ENCODE measurements at regions not wholly inside any gene's neighbourhood (a gene's known extent, or its start where the extent isn't known, plus 50 kb on each side); places are given as distances from the start of the nearest gene placed in this dataset.

- Mint-ChIP-seq H3K9me3 (no peaks in the 10 kb centered on the region), H3K4me3 (no peak overlapping the region), H3K27ac (no peak overlapping the region), H3K27me3 (ENCODE audit: low read depth in 2 of 2) (no peaks in the 10 kb centered on the region), H3K36me3 (no peaks in the 10 kb centered on the region), H3K4me1 (no peaks in the 10 kb centered on the region)
- Histone ChIP-seq H3K27me3 (ENCODE audit: control insufficient read depth, insufficient read depth, low read length) (no peaks in the 10 kb centered on the region), H3K9me3 (ENCODE audit: control insufficient read depth, insufficient read depth, low read length) (no peaks in the 10 kb centered on the region), H3K4me3 (ENCODE audit: low read length) (no peak overlapping the region), H3K36me3 (ENCODE audit: control insufficient read depth, insufficient read depth, low read length) (no peaks in the 10 kb centered on the region), H3K4me1 (ENCODE audit: control insufficient read depth, insufficient read depth, low read length) (no peaks in the 10 kb centered on the region), H3K27ac (ENCODE audit: low read length) (no peak overlapping the region)
- ATAC-seq = no peak
- DNase-seq = no peak
- no peak for TF ChIP-seq CTCF (IDR thresholded peaks at IDR 0.05)
- WGBS (ENCODE audit: insufficient coverage) = 83% methylated on average over 4 of the region's 4 CpGs
- intact Hi-C loops (cut with micrococcal nuclease) = no loop called here
Measured at GRCh38 chr11:115676206-115676605, 172.0 kb upstream of the CADM1 start.

- H3K9me3 Mint-ChIP-seq = no peaks in the 10 kb centered on the region
- DNase-seq = no peak
- no peak for TF ChIP-seq CTCF (IDR thresholded peaks at IDR 0.05)
- H3K27ac Mint-ChIP-seq = no peak overlapping the region
- intact Hi-C loops (cut with micrococcal nuclease) = no loop called here
- Histone ChIP-seq H3K4me3 (ENCODE audit: low read length) (no peak overlapping the region), H3K27ac (ENCODE audit: low read length) (no peak overlapping the region), H3K4me1 (ENCODE audit: control insufficient read depth, insufficient read depth, low read length) (no peaks in the 10 kb centered on the region), H3K9me3 (ENCODE audit: control insufficient read depth, insufficient read depth, low read length) (no peaks in the 10 kb centered on the region), H3K36me3 (ENCODE audit: control insufficient read depth, insufficient read depth, low read length) (no peaks in the 10 kb centered on the region), H3K27me3 (ENCODE audit: control insufficient read depth, insufficient read depth, low read length) (no peaks in the 10 kb centered on the region)
- H3K4me3 Mint-ChIP-seq = no peak overlapping the region
- no peaks in the 10 kb centered on the region for H3K27me3 Mint-ChIP-seq (ENCODE audit: low read depth in 2 of 2)
- no peaks in the 10 kb centered on the region for H3K4me1 Mint-ChIP-seq
- no peak for ATAC-seq
- WGBS (ENCODE audit: insufficient coverage) = 93% methylated on average over 10 of the region's 14 CpGs
- no peaks in the 10 kb centered on the region for H3K36me3 Mint-ChIP-seq
Measured at GRCh38 chr11:115674937-115675544, 170.8 kb upstream of the CADM1 start.

- Mint-ChIP-seq H3K27ac (no peak overlapping the region), H3K4me1 (no peaks in the 10 kb centered on the region), H3K27me3 (ENCODE audit: low read depth in 2 of 2) (no peaks in the 10 kb centered on the region), H3K36me3 (no peaks in the 10 kb centered on the region), H3K9me3 (no peaks in the 10 kb centered on the region), H3K4me3 (no peak overlapping the region)
- DNase-seq (no peak), ATAC-seq (no peak)
- Histone ChIP-seq H3K36me3 (ENCODE audit: control insufficient read depth, insufficient read depth, low read length) (no peaks in the 10 kb centered on the region), H3K4me3 (ENCODE audit: low read length) (no peak overlapping the region), H3K27ac (ENCODE audit: low read length) (no peak overlapping the region), H3K9me3 (ENCODE audit: control insufficient read depth, insufficient read depth, low read length) (no peaks in the 10 kb centered on the region), H3K27me3 (ENCODE audit: control insufficient read depth, insufficient read depth, low read length) (no peaks in the 10 kb centered on the region), H3K4me1 (ENCODE audit: control insufficient read depth, insufficient read depth, low read length) (no peaks in the 10 kb centered on the region)
- WGBS (ENCODE audit: insufficient coverage) = 81% methylated on average over 15 of the region's 16 CpGs
- TF ChIP-seq CTCF (IDR thresholded peaks at IDR 0.05) = no peak
- intact Hi-C loops (cut with micrococcal nuclease) = no loop called here
Measured at GRCh38 chr11:115674176-115674936, 170.1 kb upstream of the CADM1 start.
